CD4-positive, alpha-beta T cell (primary cell): ENCODE measurements at regions not wholly inside any gene's neighbourhood (a gene's known extent, or its start where the extent isn't known, plus 50 kb on each side); places are given as distances from the start of the nearest gene placed in this dataset.
"Not testable (repeated sequence)": the region's sequence is repeated elsewhere in the genome, so short reads cannot be mapped to it uniquely, and the experiment has no call there.

Experiments used
- ATAC-seq: fragments of 200-7000 bp; cut with Tn5 transposase; one replicate; pipeline ENCODE4 v1.10.0; 2022; ENCODE audit warnings: mild to moderate bottlenecking; ENCODE audit not compliant: poor library complexity
- CTCF ChIA-PET: fragments of 350-600 bp; sonication (Branson Sonifier 250); formaldehyde crosslinking; loops from one replicate; lab custom pipeline; 2021; ENCODE audit warnings: antibody characterized with exemption, inconsistent platforms; lab: Charles Lee
- POLR2A ChIA-PET: fragments of 350-600 bp; sonication (Branson Sonifier 250); formaldehyde crosslinking; loops from one replicate; lab custom pipeline; 2021; ENCODE audit warnings: antibody characterized with exemption, inconsistent platforms; lab: Charles Lee
- DNase-seq, 14 experiments: peaks; one replicate each; pipeline ENCODE4 v3.0.0-alpha.2; 2013 to 2020; ENCODE audit warnings: mixed read lengths in 2 of 14
- H3K27ac ChIP-seq, 2 donors: one replicate each; pipeline versions ENCODE4 v1.5.1 to v1.7.0; 2013; ENCODE audit warnings: low read length in 2 of 2, low read depth in 1 of 2, mild to moderate bottlenecking in 1 of 2
- H3K27me3 ChIP-seq, 2 experiments: 1 replicate in 1 of 2; 2 replicates in 1 of 2; pipeline versions ENCODE4 v1.6.1 to v1.7.0; 2013; ENCODE audit warnings: low read length in 2 of 2, control low read depth in 1 of 2, mild to moderate bottlenecking in 1 of 2, moderate library complexity in 1 of 2; ENCODE audit not compliant: insufficient read depth in 2 of 2, control insufficient read depth in 1 of 2
- H3K36me3 ChIP-seq: one replicate; pipeline ENCODE4 v1.6.1; 2013; ENCODE audit warnings: low read length, control low read depth; ENCODE audit not compliant: insufficient read depth
- H3K4me1 ChIP-seq: one replicate; pipeline ENCODE4 v1.6.1; 2013; ENCODE audit warnings: low read length, control low read depth; ENCODE audit not compliant: insufficient read depth
- H3K4me3 ChIP-seq: one replicate; pipeline ENCODE4 v1.5.1; 2013; ENCODE audit warnings: mild to moderate bottlenecking, low read length, moderate library complexity
- H3K9me3 ChIP-seq, 2 experiments: 1 replicate in 1 of 2; 2 replicates in 1 of 2; pipeline versions ENCODE4 v1.6.1 to v1.7.0; 2013; ENCODE audit warnings: low read length in 2 of 2, mild to moderate bottlenecking in 2 of 2, control low read depth in 1 of 2, moderate library complexity in 1 of 2; ENCODE audit not compliant: control insufficient read depth in 1 of 2, insufficient read depth in 1 of 2
- H3K27ac Mint-ChIP-seq: one replicate; pipeline ENCODE4 v1.8.0; 2020; ENCODE audit warnings: mixed read lengths
- H3K27me3 Mint-ChIP-seq: one replicate; pipeline ENCODE4 v1.8.0; 2021; ENCODE audit warnings: mixed read lengths
- H3K36me3 Mint-ChIP-seq: one replicate; pipeline ENCODE4 v1.8.0; 2021; ENCODE audit warnings: low read depth, mixed read lengths
- H3K4me1 Mint-ChIP-seq: one replicate; pipeline ENCODE4 v1.8.0; 2021; ENCODE audit warnings: low read depth, mixed read lengths
- H3K4me3 Mint-ChIP-seq: one replicate; pipeline ENCODE4 v1.8.0; 2020; ENCODE audit warnings: mild to moderate bottlenecking, mixed read lengths
- H3K9me3 Mint-ChIP-seq: one replicate; pipeline ENCODE4 v1.8.0; 2020; ENCODE audit warnings: mixed read lengths
- CTCF ChIP-seq: fragments of 200-600 bp; IDR thresholded peaks from one replicate; pipeline ENCODE4 v1.8.0; 2022; ENCODE audit warnings: antibody characterized with exemption, mild to moderate bottlenecking
- intact Hi-C, 2 experiments: fragments of 100-400 bp; cut with DNase I in 1 of 2; cut with micrococcal nuclease in 1 of 2; formaldehyde crosslinking; loops; one replicate each; pipeline versions ENCODE4 v1.15.1 to v1.9.0; 2023 to 2025; cut with DNase I, micrococcal nuclease

DNA sequence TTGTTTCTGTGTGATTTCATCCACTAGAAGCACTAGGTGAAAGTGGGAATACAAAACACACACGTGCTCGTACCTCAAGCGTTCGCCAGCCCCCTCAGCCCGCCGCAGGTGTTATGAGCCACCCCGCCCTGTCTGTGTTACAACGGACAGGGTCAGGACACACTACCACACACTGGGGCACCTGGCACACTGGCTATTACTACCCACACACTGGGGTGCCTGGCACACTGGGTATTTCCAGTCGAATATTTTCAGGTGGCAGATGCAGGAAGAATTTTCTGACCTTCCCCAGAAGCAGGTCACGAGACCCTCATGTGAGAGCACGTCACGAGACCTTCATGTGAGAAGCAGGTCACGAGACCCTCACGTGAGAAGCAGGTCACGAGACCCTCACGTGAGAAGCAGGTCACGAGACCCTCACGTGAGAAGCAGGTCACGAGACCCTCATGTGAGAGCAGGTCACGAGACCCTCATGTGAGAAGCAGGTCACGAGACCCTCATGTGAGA is 63.3 kb upstream of the ARHGEF7 start:
- H3K27me3 Mint-ChIP-seq, result peaks cover 17% of the 10 kb centered on the region
- H3K4me3 ChIP-seq, POLR2A ChIA-PET, DNase-seq, H3K36me3 ChIP-seq, H3K4me1 ChIP-seq, H3K27ac Mint-ChIP-seq, ATAC-seq, H3K27ac ChIP-seq, H3K4me1 Mint-ChIP-seq, H3K4me3 Mint-ChIP-seq, H3K27me3 ChIP-seq, H3K9me3 Mint-ChIP-seq, H3K36me3 Mint-ChIP-seq, H3K9me3 ChIP-seq, CTCF ChIA-PET: not testable (repeated sequence)
- intact Hi-C loops, result loop anchor here in 1 of 2 experiments (10.0 kb wide), 1 partner anchor 457 kb away; no protein-coding TSS in a partner anchor

- Mint-ChIP-seq H3K27ac (no peak overlapping the region), H3K4me1 (no peaks in the 10 kb centered on the region), H3K9me3 (no peaks in the 10 kb centered on the region), H3K36me3 (no peaks in the 10 kb centered on the region), H3K27me3 (peaks cover 12% of the 10 kb centered on the region), H3K4me3 (no peak overlapping the region)
- POLR2A ChIA-PET, result no interaction called here
- H3K36me3 ChIP-seq, result no peaks in the 10 kb centered on the region
- CTCF ChIA-PET, result no interaction called here
- no peak overlapping the region for H3K4me3 ChIP-seq
- no peaks in the 10 kb centered on the region for H3K27me3 ChIP-seq
- no peak for TF ChIP-seq CTCF
- intact Hi-C loops, result loop anchor here in 1 of 2 experiments (10.0 kb wide), 1 partner anchor 456 kb away; no protein-coding TSS in a partner anchor
- H3K9me3 ChIP-seq, result no peaks in the 10 kb centered on the region
- H3K4me1 ChIP-seq, result no peaks in the 10 kb centered on the region
- DNase-seq (no peak), ATAC-seq (no peak)
- no peak overlapping the region for H3K27ac ChIP-seq
Measured at GRCh38 chr13:111051041-111051725, 63.9 kb upstream of the ARHGEF7 start.

GRCh38 chr13:111050539-111050879 is 64.6 kb upstream of the ARHGEF7 start:
- CTCF ChIA-PET, result no interaction called here
- no peak overlapping the region for H3K27ac Mint-ChIP-seq

More at GRCh38 chr13:111050539-111050879, 64.6 kb upstream of the ARHGEF7 start:
- peaks cover 12% of the 10 kb centered on the region for H3K27me3 Mint-ChIP-seq
- H3K9me3 ChIP-seq, result no peaks in the 10 kb centered on the region
- H3K27me3 ChIP-seq, result no peaks in the 10 kb centered on the region
- H3K4me3 Mint-ChIP-seq, result no peak overlapping the region
- no peaks in the 10 kb centered on the region for H3K36me3 Mint-ChIP-seq
- no peaks in the 10 kb centered on the region for H3K9me3 Mint-ChIP-seq
- no peak overlapping the region for H3K4me3 ChIP-seq
- no peak for TF ChIP-seq CTCF
- intact Hi-C loops, result loop anchor here in 1 of 2 experiments (10.0 kb wide), 1 partner anchor 456 kb away; no protein-coding TSS in a partner anchor
- no peaks in the 10 kb centered on the region for H3K4me1 ChIP-seq
- POLR2A ChIA-PET, result no interaction called here
- no peaks in the 10 kb centered on the region for H3K4me1 Mint-ChIP-seq
- DNase-seq, result no peak
- H3K27ac ChIP-seq, result no peak overlapping the region
- H3K36me3 ChIP-seq, result no peaks in the 10 kb centered on the region
- ATAC-seq, result no peak
